ENCODE measurements at regions not wholly inside any gene's neighbourhood (a gene's known extent, or its start where the extent isn't known, plus 50 kb on each side); places are given as distances from the start of the nearest gene placed in this dataset.

DNA sequence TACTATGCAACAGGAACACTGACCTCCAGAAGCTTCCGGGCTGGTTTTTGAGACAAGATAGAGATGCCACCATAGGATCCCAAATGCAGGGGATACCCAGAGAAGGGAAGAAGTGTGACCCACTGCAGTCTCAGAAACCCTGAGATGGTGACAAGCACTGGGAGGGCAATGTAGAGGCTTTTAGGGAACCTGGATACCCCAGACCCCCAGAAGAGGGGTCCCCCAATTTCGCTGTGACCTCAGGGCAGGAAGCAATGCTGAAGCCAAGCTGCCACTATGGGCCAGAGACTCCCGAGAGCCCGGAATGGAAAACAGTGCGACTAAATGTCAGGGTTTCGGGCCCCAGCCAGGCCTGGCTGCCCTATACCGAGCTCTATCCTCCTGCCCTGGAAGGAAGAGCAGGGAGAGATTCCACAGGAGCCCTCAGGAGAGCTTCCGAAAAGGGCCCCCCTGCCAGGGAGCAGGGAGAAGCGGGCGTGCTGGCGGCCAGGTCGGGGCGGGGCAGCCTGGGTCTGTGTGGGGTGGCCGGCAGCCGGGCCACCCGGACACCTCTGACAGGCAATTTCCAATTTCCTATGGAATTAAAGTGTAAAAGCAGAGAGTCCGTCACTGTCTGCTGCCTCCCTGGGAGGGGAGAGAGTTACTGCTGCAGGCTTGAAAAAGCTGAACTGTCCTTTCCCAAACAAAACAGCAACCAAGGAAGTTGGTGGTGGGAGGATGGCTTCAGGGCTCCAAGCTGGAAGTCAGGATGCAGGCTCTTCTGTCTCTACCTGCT is 154.2 kb downstream of the FGF18 start:
- no peak for TF ChIP-seq EZH2phosphoT487 (IDR thresholded peaks at IDR 0.05; ENCODE audit: low read depth)
- TF ChIP-seq, protein P1, sequence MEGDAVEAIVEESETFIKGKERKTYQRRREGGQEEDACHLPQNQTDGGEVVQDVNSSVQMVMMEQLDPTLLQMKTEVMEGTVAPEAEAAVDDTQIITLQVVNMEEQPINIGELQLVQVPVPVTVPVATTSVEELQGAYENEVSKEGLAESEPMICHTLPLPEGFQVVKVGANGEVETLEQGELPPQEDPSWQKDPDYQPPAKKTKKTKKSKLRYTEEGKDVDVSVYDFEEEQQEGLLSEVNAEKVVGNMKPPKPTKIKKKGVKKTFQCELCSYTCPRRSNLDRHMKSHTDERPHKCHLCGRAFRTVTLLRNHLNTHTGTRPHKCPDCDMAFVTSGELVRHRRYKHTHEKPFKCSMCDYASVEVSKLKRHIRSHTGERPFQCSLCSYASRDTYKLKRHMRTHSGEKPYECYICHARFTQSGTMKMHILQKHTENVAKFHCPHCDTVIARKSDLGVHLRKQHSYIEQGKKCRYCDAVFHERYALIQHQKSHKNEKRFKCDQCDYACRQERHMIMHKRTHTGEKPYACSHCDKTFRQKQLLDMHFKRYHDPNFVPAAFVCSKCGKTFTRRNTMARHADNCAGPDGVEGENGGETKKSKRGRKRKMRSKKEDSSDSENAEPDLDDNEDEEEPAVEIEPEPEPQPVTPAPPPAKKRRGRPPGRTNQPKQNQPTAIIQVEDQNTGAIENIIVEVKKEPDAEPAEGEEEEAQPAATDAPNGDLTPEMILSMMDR (IDR thresholded peaks at IDR 0.05; ENCODE audit: low read depth, low read length) = no peak
